HG03135 (cell line): ENCODE measurements at regions not wholly inside any gene's neighbourhood (a gene's known extent, or its start where the extent isn't known, plus 50 kb on each side); places are given as distances from the start of the nearest gene placed in this dataset.
"Not testable (repeated sequence)": the region's sequence is repeated elsewhere in the genome, so short reads cannot be mapped to it uniquely, and the experiment has no call there.

ENCODE experiments used
- ATAC-seq: cut with Tn5 transposase; IDR thresholded peaks from one replicate; pipeline ENCODE4 v1.9.1; 2021; ENCODE audit warnings: mild to moderate bottlenecking, moderate library complexity; ENCODE audit not compliant: unreplicated experiment

DNA sequence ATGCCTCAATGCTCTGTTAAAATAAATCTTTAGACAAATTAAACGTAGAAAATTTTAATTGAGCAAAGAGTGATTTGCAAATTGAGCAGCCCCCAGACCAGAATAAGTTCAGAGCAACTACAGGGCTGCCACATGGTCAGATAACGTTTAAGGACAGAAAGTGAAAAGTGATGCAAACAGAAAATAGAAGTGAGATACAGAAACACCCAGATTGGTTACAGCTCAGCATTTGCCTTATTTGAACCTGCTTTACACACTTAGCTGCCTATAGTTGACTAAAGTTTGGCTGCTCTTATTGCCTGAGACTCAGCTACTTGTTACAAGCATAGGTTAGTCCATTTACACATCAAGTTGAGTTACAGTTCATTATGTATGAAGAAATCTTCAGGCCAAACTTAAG, 1800.8 kb upstream of the PCDH10 start:
- peak; percentile 86 for ATAC-seq

GRCh38 chr4:131352371-131352770, 1796.7 kb upstream of the PCDH10 start:
- not testable (repeated sequence) for ATAC-seq

DNA sequence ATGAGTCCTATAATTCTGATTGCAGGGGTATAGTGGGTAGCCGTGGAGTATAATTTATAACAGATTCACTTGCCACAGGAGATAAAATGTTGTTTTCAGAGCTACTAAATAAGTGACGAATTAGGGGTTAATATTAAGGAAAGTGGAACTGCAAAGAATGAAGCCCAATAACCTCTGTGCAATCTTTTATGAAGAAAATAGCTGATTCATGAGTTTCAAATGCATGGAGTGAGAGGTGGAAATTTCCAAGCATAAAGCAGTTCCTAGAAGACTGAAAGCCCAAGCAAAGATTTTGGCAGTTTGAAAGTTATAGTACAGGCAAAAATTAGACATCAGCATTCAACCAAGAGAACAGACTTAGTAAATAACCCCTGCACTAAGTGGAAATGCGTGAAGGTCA, 1782.4 kb upstream of the PCDH10 start:
- no peak for ATAC-seq

DNA sequence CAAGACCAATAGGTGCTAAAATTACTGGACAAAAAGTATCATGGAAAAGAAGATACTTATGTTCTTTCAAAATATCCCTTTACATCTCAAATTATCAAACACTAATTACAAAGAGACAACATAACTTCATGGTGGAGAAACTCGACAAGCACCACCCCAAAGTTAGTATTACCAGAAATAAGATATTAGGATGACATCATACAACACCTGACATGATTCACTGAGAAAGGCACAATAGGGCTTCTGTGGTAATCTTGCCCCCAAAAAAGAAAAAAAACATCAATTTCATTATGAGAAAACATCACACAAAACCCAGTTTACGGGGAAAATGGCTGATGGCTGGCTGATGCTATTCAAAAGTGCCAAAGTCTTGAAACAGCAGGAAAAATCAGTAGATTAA, 1781.7 kb upstream of the PCDH10 start:
- ATAC-seq: no peak

- no peak for ATAC-seq
These were observed 1778.2 kb upstream of the PCDH10 start for GRCh38 chr4:131370846-131371245.

GRCh38 chr4:131381055-131381454, 1768.0 kb upstream of the PCDH10 start:
- no peak for ATAC-seq

DNA sequence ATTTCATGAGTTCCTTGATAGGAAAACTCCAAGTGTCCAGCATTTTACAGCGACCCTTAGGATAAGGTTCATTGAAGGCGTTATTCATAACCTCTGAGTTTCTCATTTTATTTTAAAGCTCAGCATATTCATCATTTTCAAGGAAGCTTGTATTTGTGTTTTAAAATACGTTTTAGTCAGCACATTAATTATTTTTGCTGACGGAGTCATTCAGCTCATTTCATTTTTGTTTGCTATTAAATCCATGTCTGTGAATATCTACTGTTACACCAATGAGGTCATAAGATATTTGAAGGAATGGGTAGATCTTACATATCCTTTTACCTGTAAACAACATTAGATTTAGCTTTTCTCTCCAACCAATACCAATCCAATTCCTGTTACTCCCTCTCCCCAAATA, 1766.3 kb upstream of the PCDH10 start:
- no peak for ATAC-seq

DNA sequence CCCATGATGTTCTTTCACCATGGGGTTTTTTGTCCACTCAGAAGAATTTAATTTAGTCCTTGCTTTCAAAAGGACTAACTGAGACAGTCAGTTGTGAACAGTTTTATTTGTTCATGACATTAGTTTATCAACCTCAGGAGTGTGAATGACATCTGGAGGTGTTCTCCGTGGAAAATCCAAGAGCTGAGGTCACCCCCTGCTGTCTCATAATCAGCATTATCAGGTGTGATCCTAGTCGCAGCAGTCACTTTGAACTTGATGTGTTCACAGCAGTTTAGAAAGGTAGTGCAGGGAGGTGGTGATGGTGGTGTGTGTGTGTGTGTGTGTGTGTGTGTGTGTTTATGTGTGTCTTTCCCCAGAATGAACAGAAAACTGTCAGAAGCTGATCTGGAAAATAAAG, 1760.8 kb upstream of the PCDH10 start:
- no peak for ATAC-seq

GRCh38 chr4:131408102-131408501, 1741.0 kb upstream of the PCDH10 start:
- no peak for ATAC-seq

DNA sequence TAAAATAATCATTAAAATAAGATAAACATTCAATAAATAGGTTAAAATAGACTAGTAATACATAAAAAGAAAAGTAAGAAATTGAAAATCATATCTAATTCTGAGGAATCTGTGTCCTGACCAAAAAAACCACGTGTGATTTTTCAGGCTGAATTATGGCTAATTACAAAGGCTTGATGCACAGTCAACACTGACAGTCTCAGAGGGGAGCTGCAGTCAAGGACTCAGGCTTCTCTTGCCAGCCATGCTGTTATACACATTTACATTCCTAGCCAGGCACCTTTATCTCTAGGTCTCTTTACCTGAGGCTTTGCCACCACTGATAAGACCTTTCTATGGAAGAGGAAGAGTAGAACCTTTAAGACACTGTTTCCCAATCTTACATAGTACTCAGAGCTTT, 1737.7 kb upstream of the PCDH10 start:
- no peak for ATAC-seq

DNA sequence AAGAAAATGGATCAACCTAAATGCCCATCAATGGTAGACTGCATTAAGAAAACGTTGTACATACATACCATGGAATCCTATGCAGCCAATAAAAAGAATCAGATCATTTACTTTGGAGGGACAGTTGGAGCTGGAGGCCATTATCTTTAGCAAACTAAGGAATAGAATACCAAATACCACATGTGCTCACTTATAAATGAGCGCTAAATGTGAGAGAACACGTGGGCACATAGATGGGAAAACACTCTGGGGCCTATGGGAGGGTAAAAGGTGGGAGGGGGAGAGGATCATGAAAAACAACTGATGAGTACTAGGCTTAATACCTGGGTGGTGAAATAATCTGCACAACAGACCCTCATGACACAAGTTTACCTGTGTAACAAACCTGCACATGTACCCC, 1729.9 kb upstream of the PCDH10 start:
- no peak for ATAC-seq

- no peak for ATAC-seq
These were observed 1722.9 kb upstream of the PCDH10 start for GRCh38 chr4:131426023-131426758.

GRCh38 chr4:131427000-131427399, 1722.1 kb upstream of the PCDH10 start:
- no peak for ATAC-seq

GRCh38 chr4:131430302-131430701, 1718.8 kb upstream of the PCDH10 start:
- ATAC-seq: no peak

GRCh38 chr4:131441004-131441688, 1707.9 kb upstream of the PCDH10 start:
- ATAC-seq: no peak

DNA sequence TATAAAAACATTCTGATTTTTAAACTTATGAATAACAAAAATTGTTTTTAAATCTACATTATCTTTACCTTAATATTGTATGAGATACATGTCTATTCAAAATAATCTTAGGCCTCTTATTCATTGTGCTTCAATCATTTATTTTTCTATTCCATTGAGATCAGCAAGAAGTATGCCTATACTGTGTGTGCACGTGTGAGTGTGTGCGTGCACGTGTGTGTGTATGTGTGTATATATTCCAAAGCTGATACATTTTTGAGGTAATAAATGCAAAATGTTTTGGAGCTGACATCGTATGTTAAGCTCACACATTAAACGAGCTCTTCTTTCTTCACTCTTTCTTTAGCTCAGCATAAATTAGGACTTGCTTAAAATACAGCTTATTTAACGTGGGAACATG, 1701.2 kb upstream of the PCDH10 start:
- no peak for ATAC-seq

GRCh38 chr4:131450572-131451209, 1698.4 kb upstream of the PCDH10 start:
- ATAC-seq: no peak

DNA sequence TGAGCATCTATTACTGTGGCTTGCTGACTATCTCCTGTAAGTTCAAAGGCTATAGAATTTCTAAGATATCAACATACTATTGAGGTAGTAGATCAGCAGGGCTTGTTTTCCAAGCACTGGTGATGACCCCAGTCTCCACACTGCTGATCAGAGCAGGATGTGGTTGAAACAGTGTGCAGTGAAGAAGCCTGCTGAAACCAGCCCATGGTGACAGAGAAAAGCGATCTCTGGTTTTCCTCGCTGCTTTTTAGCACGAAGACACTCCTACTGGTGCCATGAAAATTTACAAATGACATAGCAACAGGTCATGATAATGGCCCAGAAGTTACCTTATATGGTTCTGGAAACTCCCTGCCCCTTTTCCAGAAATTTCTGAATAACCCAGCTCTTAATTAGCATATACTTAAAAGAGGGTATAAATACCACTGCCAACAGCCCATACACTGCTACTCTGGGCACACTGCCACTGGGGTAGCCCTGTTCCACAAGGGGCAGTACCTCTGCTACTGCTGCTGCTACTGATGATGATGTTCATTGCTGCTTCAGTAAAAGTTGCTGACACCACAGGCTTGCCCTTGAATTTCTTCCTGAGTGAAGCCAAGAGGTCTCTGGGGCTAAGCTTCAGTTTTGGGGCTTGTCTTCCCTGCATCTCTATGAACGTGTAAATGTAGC, 1689.5 kb upstream of the PCDH10 start:
- no peak for ATAC-seq

- no peak for ATAC-seq
These were observed 1678.7 kb upstream of the PCDH10 start for GRCh38 chr4:131470360-131470759.

DNA sequence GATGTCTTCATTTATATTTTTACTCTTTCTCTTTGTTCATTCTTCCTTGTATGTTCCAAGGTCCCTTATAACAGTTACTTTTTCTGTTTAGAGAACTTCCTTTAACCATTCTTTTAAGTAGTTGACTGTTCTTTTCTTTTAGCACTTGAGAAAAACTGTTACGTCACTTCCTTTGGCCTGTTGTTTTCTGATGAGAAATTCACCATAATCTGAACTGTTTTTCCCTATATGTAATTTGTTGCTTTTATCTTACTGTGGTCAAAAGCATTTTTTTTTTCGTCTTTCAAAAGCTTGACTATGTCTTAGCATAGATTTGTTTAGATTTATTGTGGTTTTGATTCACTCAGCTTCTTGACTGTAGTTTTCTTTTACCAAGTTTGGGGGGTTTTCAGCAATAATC, 1660.3 kb upstream of the PCDH10 start:
- no peak for ATAC-seq

GRCh38 chr4:131496211-131496610, 1652.9 kb upstream of the PCDH10 start:
- not testable (repeated sequence) for ATAC-seq
